ENCODE measurements at regions not wholly inside any gene's neighbourhood (a gene's known extent, or its start where the extent isn't known, plus 50 kb on each side); places are given as distances from the start of the nearest gene placed in this dataset.

DNA sequence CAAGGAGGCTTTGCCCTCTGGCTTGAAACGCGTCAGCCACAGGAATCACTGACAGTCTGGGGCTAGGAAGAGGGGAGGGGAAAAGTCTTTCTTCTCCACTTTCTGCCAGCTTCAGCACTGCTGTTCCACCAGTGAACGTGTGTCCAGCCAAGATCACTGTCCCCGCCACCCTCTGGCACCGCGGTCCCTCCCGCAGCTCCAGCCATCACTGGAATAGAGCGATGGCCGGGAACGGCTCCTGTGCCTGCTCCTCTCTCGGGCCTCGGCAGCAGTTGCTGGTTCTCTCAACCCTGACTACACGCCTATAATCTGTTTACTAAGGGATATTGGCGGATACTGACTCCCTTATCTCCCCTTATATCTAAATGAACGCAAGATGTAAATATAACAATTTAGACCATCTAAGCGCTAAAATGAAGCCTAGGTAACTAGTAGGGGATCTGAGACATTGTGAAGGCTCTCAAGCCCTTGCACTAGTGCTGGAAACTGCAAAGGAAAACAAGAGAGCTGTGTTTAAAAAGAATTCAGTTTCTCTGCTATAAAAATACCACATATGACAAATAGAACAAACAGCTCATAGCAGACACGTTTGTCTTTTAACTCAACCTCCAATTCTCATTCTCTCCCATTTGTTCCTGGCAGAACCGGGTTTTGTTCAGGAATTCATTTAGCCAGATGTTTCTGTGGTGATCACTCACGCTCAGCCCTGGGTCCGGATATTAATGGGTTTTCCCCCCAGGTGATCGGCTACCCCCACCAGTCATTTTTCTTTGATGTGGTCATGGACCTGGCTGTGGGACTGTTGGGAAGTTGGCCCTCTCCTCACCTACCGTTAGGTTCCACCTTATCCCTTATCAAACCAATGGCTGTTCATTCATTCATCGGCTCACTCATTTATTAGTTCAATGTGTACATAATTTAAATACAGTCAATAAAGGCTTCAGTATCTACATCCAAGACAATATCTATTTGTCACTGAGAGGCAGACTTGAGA lies 149.8 kb downstream of the MED10 start:
- DNase-seq = no peak

DNA sequence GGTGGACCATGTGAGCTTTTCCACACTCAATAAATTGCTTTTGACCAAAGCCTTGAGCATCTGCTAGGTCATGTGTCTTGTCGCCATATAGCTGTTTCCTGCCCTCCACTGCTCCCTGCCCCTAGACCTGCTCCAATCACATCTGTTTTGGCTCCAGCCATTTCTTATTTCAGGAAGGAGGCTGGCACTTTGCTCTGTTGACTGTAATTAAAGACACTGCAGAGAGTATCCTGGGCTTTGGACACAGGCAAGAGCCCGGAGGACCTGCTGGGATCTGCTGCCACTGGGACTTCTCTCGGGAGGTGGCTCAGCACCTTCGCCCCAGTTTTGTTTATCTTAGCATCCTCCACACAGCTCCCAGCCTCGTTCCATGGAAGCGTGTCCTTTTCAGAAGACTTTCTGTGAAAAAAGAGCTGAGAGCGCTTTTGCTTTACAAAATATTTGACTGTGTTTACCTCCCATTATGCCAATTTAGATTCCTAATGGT lies 153.2 kb downstream of the MED10 start:
- no peak for DNase-seq

DNA sequence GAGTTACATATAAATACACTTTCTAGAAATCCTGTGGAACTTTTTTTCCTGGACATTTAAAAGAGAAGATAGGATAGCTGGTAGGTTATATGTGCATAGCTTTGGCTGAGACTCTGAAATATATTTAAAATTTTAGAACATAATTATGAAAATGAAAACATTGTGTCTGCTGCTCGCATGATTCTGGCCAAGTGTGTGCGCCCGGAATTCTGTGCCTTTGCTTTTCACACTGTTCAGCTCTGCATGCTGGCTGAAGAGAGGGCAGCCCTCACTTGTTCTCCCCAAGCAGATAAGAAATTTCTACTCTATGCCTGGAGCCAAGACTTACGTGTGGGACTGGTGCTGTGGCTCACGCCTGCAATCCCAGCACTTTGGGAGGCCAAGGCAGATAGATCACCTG lies 153.9 kb downstream of the MED10 start:
- DNase-seq = no peak

DNA sequence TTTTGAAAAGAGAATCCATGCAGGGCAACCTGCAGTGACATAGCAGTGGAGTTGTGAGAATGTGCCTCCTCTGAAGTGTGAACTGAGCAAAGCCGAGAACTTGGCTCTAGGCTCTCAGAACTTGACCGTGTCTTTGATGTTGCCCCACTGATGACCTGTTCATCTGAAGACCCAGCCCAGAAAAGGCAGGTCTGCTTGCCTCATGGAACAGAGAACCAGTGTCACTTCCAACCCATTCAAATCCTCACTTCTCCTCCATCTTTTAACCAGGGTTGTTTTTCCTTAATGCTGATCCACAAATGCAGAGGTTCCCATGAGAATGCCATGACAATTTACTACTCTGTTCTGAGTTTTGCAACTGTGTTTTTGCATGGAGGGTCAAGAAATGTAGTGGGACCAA lies 155.4 kb downstream of the MED10 start:
- DNase-seq = no peak

DNA sequence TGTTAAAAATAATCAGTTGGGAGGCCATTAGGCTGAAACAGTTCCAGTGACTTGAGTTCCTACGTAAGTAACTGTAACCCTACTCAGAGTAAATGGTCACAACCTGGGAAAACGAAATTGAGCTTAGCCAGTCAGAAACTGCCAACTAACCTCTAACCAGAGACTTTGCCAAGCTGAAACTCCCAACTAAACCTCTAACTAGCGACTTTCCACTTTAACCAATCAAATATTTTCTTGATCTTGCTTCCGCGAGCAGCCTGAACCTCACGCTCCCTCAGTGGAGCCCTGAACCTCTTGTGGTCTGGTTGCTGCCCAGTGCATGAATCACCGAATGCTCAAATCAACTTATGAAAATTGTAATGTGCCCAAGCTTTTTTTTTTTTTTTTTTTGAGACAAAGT lies 156.2 kb downstream of the MED10 start:
- no peak for DNase-seq

DNA sequence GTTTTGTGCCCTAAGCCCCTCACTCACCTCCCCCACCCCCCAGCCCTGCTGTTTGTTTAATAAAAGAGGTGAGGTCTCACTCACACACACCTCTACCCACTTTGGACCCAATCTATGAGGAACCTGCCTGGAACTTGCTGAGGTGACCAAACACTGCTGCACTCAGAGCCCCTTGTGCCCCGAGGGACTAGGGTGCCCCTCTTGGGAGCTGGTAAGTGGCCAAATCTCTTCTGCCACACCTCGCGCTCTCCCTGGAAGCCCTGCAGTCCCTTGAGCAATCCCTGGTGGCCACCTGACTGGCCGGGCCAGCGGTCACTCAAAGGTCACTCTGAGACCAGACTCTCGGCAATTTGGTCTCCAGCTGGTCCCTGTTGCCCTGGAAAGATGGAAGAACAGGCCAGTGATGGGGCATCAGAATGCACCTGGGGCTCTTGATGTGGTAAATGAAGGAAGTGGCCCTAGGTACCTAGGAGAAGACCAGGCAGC lies 157.2 kb downstream of the MED10 start:
- no peak for DNase-seq

DNA sequence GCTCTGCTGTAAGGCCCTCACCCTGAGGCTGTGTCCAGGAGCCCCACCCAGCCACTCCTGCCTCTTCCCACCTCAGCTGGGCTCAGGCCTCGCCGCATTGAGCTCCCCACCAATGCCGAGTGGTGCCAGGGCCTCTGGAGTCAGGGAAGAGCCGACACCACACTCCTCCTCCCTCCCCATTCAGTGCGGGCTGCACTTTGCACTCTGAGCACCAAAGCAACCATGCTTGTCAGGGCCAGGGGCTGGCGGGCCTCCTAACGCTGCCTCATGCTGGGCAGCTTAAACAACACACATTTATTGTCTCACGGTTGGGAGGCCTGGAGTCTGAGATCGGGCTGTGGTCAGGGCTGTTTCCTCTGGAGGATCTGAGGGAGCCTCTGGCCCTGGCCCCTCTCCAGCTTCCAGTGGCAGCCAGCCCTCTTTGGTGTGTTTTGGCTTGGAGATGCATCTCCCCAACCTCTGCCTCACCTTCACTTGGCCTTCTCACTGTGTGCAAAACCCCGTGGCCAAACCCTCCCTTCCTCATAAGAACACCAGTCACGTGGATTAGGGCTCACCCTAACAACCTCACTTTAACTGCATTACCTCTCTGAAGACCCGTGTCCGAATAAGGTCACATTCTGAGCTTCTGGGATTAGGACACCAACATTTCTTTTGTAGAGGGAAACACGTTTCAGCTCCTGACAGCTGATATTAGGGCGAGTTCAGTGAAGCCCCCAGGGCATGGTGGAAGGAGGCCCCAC lies 157.8 kb downstream of the MED10 start:
- no peak for DNase-seq

DNA sequence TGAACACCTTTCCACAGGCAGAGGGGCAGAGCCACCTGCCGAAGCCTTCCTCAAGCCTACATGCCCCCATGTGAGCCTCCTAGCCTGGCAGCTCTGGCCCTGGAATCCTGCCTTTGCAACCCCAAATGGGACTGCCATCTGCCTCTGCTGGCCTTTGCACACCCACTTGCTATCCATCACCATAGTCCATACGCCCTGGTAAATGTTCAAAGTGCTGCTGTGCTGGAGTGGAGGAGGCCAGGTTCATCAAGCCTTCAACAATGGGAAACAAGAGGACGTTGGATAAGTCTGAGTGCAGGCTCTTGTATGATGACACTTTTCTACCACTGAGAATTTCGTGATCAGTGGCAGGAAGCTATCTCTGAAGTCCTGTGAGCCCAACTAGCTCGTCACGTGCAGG lies 159.8 kb downstream of the MED10 start:
- DNase-seq = no peak

DNA sequence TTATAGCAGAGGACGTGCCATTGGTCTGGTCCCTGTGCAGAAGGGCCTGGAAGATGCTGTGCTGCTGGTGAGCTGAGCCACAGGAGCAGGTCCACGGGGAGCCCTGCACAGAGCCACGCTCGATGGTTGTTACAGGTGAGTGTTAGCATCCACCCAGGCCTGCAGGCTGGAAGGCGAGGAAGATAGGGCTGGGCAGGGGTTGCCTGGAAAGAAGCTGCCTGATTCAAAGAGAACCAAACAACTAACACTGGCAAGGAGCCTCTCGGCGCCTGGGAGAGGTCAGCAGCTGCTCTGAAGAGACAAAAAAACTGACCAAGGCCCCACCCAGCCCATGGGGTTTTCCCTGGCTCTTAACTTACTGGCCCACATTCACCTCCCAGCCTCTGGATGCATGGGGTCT lies 160.2 kb downstream of the MED10 start:
- no peak for DNase-seq

DNA sequence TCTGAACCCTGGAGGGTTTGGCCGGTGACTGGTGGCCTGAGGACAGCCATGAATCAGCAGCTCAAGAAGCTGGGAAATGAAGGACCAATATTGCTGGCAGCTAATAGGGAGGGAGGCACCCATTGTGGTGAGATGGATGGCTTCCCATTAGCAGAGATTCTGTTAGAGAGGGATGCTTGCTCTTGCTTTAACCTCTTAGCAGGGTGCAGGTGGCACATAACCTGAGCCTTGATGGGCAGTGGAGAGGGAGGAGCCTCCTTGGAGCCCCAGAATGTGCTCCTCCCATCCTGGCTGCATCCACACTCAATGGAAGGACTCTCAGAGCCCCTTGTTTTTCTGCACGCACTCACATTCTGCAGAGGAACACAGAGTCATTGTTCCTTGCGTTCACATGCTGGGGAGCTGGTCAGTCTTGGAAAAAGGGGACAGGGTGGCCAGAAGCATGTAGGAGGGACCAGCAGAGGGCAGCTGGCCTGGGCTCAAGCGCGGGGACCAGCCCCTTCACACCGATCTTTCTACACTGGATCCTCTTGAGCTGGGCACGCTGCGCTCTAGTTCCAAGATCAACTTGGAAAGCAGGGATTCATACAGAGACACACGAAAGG lies 161.8 kb downstream of the MED10 start:
- no peak for DNase-seq

DNA sequence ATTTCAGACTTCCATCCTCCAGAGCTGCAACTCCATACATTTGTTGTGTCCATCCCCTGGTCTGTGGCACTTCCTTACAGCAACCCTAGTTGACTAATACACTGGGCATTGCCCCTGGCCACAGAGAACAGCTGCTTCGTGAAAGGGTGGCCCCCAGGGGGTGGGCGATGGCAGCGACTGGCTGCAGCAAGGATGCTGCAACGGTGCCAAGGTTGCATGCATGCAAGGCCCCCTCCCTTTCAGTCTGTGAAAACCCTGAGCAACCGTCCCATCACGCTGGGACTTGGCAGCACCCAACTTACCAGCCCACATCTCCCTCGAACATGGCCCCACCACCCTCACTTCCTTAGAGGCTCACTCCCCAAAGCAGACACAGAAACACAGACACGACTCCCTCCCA lies 162.5 kb downstream of the MED10 start:
- no peak for DNase-seq

DNA sequence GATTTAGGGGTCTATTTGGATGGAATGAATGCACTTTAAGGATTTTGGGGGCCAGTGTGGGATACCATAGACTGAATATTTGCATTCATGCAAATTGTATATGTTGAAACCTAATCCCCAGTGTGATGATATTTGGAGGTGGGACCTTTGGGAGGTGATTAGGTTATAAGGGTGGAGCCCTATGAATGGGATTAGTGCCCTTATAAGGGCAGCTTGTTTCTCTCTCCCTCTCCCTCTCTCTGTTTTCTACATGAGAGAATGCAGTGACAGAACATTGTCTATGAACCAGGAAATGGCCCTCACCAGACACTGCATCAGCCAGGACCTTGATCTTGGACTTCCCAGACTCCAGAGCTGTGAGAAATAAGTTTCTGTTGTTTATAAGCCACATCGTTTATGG lies 166.1 kb downstream of the MED10 start:
- no peak for DNase-seq

DNA sequence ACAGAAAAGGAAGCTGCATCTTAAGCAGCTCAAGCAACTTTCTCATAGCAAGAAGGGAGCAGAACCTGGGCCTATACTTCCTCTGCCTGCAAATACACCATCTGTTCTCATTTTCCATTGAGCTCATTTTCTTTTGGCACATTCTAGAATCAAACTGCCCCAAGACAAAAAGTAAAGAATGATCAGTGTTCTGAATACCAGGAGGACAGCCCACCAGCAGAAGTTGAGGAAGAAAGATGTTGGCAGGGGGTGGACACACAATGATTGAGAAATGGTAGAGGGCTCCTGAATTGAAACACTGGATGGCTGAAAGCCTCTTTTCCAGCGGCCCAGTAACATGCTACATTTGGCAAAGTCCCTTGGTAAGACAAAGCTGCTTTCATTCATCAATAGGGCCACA lies 171.8 kb downstream of the MED10 start:
- no peak for DNase-seq

DNA sequence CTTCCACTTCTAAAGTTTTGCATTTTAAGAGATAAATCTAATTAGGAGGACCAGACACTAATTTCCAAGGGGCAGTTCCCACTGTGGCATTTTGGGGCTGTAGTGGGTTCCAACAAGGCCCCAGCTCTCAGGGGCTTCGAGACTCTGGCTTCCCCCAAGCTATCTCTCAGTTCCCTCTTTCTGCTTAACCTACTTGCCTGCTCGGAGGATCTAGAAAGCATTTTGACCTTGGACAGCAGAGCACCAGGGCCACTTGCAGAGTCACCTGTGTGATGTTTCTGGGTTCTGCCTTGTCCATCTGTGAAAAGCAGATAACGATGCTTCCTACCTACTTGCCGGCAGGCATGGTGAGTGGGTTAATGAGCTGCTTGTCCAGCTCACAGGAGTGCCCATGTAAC lies 175.4 kb downstream of the MED10 start:
- no peak for DNase-seq

DNA sequence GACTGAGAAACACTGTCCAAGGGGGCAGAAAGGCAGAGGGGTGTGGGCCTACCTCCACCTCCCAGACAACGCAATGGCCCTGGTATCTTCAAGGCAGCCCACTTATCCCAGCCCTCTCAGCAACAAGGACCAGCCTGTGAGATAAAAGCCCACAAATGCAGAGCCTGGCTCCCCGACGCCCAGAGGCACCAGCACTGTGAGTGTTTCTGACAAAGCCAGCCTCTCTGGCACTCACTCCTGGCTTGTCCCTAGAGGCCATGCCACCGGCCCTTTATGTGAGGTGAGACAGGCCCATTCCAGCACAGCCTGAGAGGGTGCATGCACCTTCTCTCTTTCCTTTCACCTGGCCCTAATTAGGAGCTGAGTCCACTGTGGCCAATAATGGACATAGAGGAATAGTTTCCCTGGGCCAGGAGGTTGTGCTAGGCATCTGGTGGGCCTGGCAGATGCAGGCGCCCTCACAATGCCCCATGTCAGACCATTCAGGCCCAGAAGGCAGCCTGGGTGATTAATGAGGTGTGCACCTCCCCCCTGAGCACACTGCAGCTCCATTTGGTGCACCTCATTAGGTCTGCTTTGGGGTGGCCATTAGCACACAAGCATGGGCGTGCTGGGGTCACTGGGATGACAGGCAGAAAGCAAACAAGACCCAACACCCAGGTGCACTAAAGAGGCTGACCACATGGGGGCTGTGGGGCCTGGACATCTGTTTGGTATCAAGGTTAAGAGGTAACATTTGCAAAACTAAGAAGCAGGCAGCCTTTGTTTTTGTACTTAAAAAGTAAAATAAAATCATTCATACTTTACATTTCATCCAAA lies 176.0 kb downstream of the MED10 start:
- no peak for DNase-seq

DNA sequence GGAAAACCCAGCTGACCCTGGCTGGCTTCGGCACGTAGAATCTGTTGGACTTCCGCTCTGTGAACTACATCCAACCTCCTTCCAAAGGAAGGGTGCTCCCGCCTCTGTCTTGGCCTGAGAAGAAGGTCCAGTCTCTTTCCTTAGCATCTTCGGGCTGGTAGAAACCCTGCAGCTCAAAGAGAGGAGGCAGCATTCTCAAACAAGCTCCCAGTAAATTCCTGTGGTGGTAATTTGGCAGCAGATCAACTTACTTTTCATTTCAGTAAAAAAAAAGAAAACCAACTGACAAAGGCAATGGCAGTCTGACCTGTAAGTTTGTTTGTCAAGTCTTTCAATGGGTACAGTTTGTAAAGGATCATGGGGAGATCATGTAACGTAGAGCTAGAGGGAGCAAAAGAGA lies 176.7 kb downstream of the MED10 start:
- DNase-seq = no peak

DNA sequence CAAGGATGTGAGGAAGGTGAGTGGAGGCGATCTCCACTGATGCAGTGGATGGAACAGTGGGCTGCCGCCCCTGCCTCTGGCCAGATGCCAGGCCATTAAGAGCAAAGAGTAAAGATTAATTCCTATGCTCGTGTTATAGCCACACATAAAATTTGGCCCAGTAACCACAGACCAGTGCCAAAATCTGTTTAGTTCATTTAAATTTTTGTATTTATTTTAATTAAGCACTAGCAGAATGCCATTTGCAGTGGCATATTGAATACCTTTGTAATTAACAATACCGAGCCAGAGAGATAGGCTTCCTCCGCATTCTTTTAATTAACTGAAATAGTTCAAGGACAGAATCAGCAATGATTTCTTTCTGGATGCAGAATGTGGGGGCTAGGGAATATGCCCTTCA lies 179.8 kb downstream of the MED10 start:
- no peak for DNase-seq

DNA sequence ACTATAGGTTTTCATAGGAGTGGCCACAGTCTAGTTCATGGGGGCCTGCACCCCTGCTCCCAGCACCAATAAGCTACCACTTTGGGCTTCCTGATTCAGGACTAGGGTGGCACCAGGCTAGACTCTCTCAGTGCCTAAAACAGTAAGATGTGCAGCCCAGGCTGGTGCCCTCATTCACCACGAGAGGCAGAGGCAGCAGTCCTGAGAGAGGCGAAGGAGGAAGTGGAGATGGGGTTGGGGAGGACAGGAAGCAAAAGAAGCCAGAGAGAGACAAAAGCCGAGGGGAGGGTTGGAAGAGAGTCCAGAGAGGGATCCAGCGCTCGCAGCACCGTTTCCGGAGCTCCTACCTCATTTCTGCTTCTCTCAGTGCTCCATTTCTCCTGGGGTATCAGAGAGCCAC lies 180.9 kb downstream of the MED10 start:
- DNase-seq = no peak

DNA sequence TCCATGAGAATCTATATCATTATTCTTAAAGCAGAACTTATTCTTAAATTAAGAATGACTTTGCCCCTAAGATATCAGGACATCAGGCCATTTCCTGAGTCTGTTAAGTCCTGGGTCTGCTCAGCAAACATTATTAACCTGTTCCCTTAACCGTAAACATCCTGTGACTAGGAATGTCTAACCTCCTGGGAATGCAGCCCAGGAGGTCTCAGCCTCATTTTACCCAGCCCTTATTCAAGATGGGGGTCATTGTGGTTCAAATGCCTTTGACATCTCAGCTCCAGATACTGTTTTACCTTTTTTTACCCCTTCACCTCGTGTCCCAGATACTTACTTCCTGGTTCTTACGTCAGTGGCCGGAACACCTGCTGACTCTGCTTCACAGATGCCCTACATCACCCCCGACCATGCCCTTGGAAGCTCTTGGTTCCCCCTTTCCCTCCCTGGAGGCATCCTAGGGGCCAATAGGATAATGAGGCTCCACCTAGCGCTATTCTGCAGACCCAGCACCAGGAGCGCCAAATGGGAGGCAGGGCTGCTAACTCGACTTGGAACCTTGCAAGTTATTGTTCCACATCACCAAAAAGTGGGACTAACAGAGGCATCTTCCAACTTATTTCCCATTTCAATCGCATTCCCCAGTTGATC lies 182.5 kb downstream of the MED10 start:
- no peak for DNase-seq

DNA sequence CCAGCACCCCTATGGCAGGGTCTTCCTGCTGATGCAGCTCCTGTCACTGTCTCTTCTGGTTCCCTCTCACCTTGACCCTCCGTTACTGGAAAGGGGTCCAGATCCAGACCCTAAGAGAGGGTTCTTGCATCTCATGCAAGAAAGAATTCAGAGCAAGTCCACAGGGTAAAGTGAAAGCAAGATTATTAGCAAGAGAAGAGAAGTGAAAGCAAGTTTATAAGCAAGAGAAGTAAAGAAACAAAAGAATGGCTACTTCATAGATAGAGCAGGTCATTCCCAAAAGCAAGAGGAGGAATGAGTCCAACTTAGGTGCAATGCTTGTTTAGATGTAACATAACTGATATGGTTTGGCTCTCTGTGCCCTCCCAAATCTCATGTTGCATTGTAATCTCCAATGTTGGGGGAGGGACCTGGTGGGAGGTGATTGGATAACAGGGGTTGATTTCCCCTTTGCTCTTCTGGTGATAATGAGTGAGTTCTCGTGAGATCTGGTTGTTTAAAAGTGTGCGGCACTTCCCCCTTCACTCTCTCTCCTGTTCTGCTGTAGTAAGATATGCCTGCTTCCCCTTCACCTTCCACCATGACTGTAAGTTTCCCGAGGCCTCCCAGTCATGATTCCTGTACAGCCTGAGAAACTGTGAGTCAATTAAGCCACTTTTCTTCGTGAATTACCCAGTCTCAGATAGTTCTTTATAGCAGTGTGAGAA lies 183.3 kb downstream of the MED10 start:
- no peak for DNase-seq

DNA sequence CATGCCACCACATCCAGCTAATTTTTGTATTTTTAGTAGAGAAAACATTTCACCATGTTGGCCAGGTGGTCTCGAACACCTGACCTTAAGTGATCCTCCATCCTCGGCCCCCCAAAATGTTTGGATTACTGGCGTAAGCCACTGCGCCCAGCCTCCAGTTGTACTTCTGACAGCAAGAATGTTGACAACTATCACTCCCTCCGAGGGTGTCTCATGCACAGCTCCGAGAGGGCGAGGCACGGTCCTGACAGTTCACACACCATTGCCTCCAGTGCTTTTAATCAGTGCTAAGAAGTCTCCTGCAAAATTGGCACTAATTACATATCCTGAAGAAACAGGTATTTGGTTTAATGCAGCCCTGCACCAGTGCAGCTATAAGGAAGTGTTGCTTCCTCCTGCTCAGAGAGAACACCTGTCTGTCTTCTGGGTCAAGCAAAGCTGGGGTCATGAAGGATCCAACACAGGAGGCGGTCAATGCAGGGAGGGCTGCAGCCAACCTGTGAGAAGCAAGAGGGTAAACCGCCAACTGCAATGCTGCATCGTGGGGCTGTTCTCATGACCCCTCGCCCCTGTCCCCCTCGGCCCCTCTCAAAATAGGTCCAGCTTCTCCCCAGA lies 184.0 kb downstream of the MED10 start:
- DNase-seq = no peak
